Endothelial cell of umbilical vein (primary cell): ENCODE measurements at regions not wholly inside any gene's neighbourhood (a gene's known extent, or its start where the extent isn't known, plus 50 kb on each side); places are given as distances from the start of the nearest gene placed in this dataset.
A peak's percentile ranks its signal among the peaks of the same experiment; 100 is the strongest.
"Not testable (repeated sequence)": the region's sequence is repeated elsewhere in the genome, so short reads cannot be mapped to it uniquely, and the experiment has no call there.

ENCODE experiments used
- BruUV-seq: library from RNA; stranded (reverse); fragments of 400-500 nt; replicated peaks from 2 replicates; lab custom pipeline; 2021; lab: Mats Ljungman, UMichigan
- CTCF ChIA-PET: fragments of 300-600, 350-600 bp; sonication (Branson Sonifier 250); formaldehyde crosslinking; loops from one replicate; lab custom pipeline; 2021; ENCODE audit warnings: antibody characterized with exemption, inconsistent platforms; lab: Charles Lee
- POLR2A ChIA-PET: fragments of 300-600, 350-600 bp; sonication (Branson Sonifier 250); formaldehyde crosslinking; loops from one replicate; lab custom pipeline; 2021; ENCODE audit warnings: antibody characterized with exemption, inconsistent platforms; lab: Charles Lee
- DNase-seq: peaks from one replicate; pipeline ENCODE4 v3.0.0-alpha.2; 2011; ENCODE audit warnings: low read depth, low spot score
- FAIRE-seq: peaks from 2 replicates; lab custom pipeline; 2011; peaks lifted over from hg19 to GRCh38; lab: Jason Lieb, UNC
- H2AFZ ChIP-seq: 2 replicates; pipeline ENCODE4 v1.6.0; 2012; ENCODE audit warnings: low read depth, low read length, control low read depth, inconsistent platforms
- H3K27ac ChIP-seq: 2 replicates; pipeline ENCODE4 v1.5.1; 2011; ENCODE audit warnings: low read depth, mild to moderate bottlenecking, control low read depth, low read length, moderate library complexity; ENCODE audit not compliant: insufficient read depth
- H3K27me3 ChIP-seq, 2 experiments: 2 replicates each; pipeline versions ENCODE4 v1.6.0 to v1.6.1; 2011; ENCODE audit warnings: low read length in 2 of 2, mixed read lengths in 1 of 2; ENCODE audit not compliant: control insufficient read depth in 2 of 2, insufficient read depth in 2 of 2
- H3K36me3 ChIP-seq, 2 experiments: 2 replicates in 1 of 2; 3 replicates in 1 of 2; pipeline ENCODE4 v1.5.1; 2011; ENCODE audit warnings: low read length in 2 of 2, mild to moderate bottlenecking in 1 of 2, moderate library complexity in 1 of 2; ENCODE audit not compliant: control insufficient read depth in 2 of 2, insufficient read depth in 2 of 2; ENCODE audit errors: extremely low read depth in 1 of 2
- H3K4me1 ChIP-seq: 3 replicates; pipeline ENCODE4 v1.5.1; 2011; ENCODE audit warnings: mild to moderate bottlenecking, low read length; ENCODE audit not compliant: control insufficient read depth, insufficient read depth; ENCODE audit errors: extremely low read depth
- H3K4me2 ChIP-seq: 2 replicates; pipeline ENCODE4 v1.6.1; 2011; ENCODE audit warnings: low read length, control low read depth, mixed read lengths; ENCODE audit not compliant: insufficient read depth
- H3K4me3 ChIP-seq, 3 experiments: fragments of 200-600 bp in 1 of 3; sonication (generic), shearing (Covaris generic) in 1 of 3; replicated peaks in 1 of 3; 2 replicates each; pipeline ENCODE4 v1.5.1; 2011 to 2016; ENCODE audit warnings: control low read depth in 3 of 3, low read length in 3 of 3, mild to moderate bottlenecking in 2 of 3, inconsistent platforms in 1 of 3, low read depth in 1 of 3, moderate library complexity in 1 of 3; ENCODE audit not compliant: insufficient read depth in 1 of 3
- H3K79me2 ChIP-seq: 2 replicates; pipeline ENCODE4 v1.6.0; 2012; ENCODE audit warnings: low read length, inconsistent platforms; ENCODE audit not compliant: control insufficient read depth, insufficient read depth
- H3K9ac ChIP-seq: replicated peaks from 2 replicates; pipeline ENCODE3; 2011; ENCODE audit warnings: low read length, control low read depth; ENCODE audit not compliant: insufficient read depth; ENCODE audit errors: extremely low read depth
- H3K9me1 ChIP-seq: replicated peaks from 3 replicates; pipeline ENCODE4 v1.6.0; 2011; ENCODE audit warnings: mild to moderate bottlenecking, low read length; ENCODE audit not compliant: control insufficient read depth, insufficient read depth; ENCODE audit errors: extremely low read depth
- H3K9me3 ChIP-seq: replicated peaks from 2 replicates; pipeline ENCODE4 v1.5.1; 2012; ENCODE audit warnings: low read length, inconsistent platforms; ENCODE audit not compliant: control insufficient read depth, insufficient read depth
- H4K20me1 ChIP-seq: replicated peaks from 2 replicates; pipeline ENCODE3; 2011; ENCODE audit warnings: mild to moderate bottlenecking, low read length; ENCODE audit not compliant: control insufficient read depth, insufficient read depth; ENCODE audit errors: extremely low read depth
- CTCF ChIP-seq, 2 donors: IDR thresholded peaks; 1 replicate in 1 of 2; 2 replicates in 1 of 2; pipeline ENCODE4 v1.5.1; 2011; ENCODE audit warnings: low read length in 2 of 2, mild to moderate bottlenecking in 2 of 2, moderate library complexity in 2 of 2, control low read depth in 1 of 2, inconsistent platforms in 1 of 2, low read depth in 1 of 2; ENCODE audit not compliant: insufficient read depth in 1 of 2; ENCODE audit errors: extremely low read depth in 1 of 2
- EZH2 ChIP-seq: IDR thresholded peaks from 2 replicates; pipeline ENCODE4 v1.6.1; 2012; ENCODE audit warnings: borderline replicate concordance, low read depth, mild to moderate bottlenecking, moderate library complexity, low read length, inconsistent platforms; ENCODE audit not compliant: severe bottlenecking
- FOS ChIP-seq: IDR thresholded peaks from 2 replicates; pipeline ENCODE4 v1.6.1; 2011; ENCODE audit warnings: mild to moderate bottlenecking, low read length, moderate library complexity, borderline replicate concordance; ENCODE audit not compliant: insufficient read depth
- GATA2 ChIP-seq: IDR thresholded peaks from 2 replicates; pipeline ENCODE4 v1.7.0; 2011; ENCODE audit warnings: low read depth, mild to moderate bottlenecking, moderate library complexity, mixed read lengths, low read length; ENCODE audit not compliant: insufficient read length, insufficient read depth
- JUN ChIP-seq: IDR thresholded peaks from 2 replicates; pipeline ENCODE4 v1.6.1; 2011; ENCODE audit warnings: borderline replicate concordance, low read depth; ENCODE audit not compliant: insufficient read length, insufficient read depth
- MAX ChIP-seq: IDR thresholded peaks from 2 replicates; pipeline ENCODE4 v1.6.1; 2011; ENCODE audit not compliant: insufficient read depth, insufficient read length
- MYC ChIP-seq: IDR thresholded peaks from one replicate; pipeline ENCODE4 v1.6.1; 2011; ENCODE audit warnings: mild to moderate bottlenecking, low read depth, low read length
- POLR2A ChIP-seq: IDR thresholded peaks from 2 replicates; pipeline ENCODE4 v1.6.1; 2012; ENCODE audit warnings: low read depth, mild to moderate bottlenecking, control low read depth, low read length
- POLR2AphosphoS5 ChIP-seq: IDR thresholded peaks from 2 replicates; pipeline ENCODE4 v1.6.1; 2012; ENCODE audit warnings: low read depth, mild to moderate bottlenecking, control low read depth, low read length, moderate library complexity; ENCODE audit not compliant: insufficient read depth
- dilution Hi-C: fragments of 300-500 bp; cut with MboI; formaldehyde crosslinking; loops from one replicate; pipeline ENCODE4 v1.15.0; 2019; ENCODE audit warnings: low sequenced_read_pairs; ENCODE audit not compliant: extremely low pct_ligation_motif_present
- intact Hi-C: fragments of 100-400 bp; cut with micrococcal nuclease; formaldehyde crosslinking; loops from one replicate; pipeline ENCODE4 v1.10.0; 2022

- no peak overlapping the region for H3K27ac ChIP-seq
- ChIA-PET CTCF (no interaction called here), POLR2A (no interaction called here)
- H3K79me2 ChIP-seq = no peaks in the 10 kb centered on the region
- dilution Hi-C loops (no loop called here), intact Hi-C loops (no loop called here)
- FAIRE-seq (no peak), DNase-seq (no peak)
- H3K27me3 ChIP-seq = no peaks in the 10 kb centered on the region
- no peaks in the 10 kb centered on the region for H4K20me1 ChIP-seq
- H2AFZ ChIP-seq = no peak overlapping the region
- BruUV-seq = no TSS peak
- H3K9me3 ChIP-seq = no peaks in the 10 kb centered on the region
- no peaks in the 10 kb centered on the region for H3K9me1 ChIP-seq
- no peak overlapping the region for H3K4me2 ChIP-seq
- H3K4me3 ChIP-seq = no peak overlapping the region
- no peaks in the 10 kb centered on the region for H3K36me3 ChIP-seq
- H3K9ac ChIP-seq = no peak overlapping the region
- no peak for TF ChIP-seq EZH2
- TF ChIP-seq POLR2A = no peak
- no peak for TF ChIP-seq GATA2
- no peak for TF ChIP-seq FOS
- TF ChIP-seq CTCF (IDR thresholded peaks at IDR 0.05; ENCODE audit: extremely low read depth in 1 of 2, insufficient read depth in 1 of 2, low read depth in 1 of 2, low read length in 2 of 2) = no peak
- TF ChIP-seq MAX = no peak
- no peak for TF ChIP-seq JUN
- no peak for TF ChIP-seq MYC
- no peak for TF ChIP-seq POLR2AphosphoS5
- no peaks in the 10 kb centered on the region for H3K4me1 ChIP-seq
These were observed 426.7 kb upstream of the FRG2C start for GRCh38 chr3:75237477-75237876.

- dilution Hi-C loops, H3K36me3 ChIP-seq: not testable (repeated sequence)
These were observed 422.7 kb upstream of the FRG2C start for GRCh38 chr3:75241226-75241962.

More at GRCh38 chr3:75241226-75241962, 422.7 kb upstream of the FRG2C start:
- H3K27ac ChIP-seq, H3K4me3 ChIP-seq, H3K9me1 ChIP-seq, DNase-seq, H3K4me2 ChIP-seq, CTCF ChIA-PET, POLR2A ChIA-PET, H3K27me3 ChIP-seq, H2AFZ ChIP-seq, intact Hi-C loops, H3K79me2 ChIP-seq, H3K9ac ChIP-seq, H3K4me1 ChIP-seq, H4K20me1 ChIP-seq, BruUV-seq, H3K9me3 ChIP-seq: not testable (repeated sequence)
- FAIRE-seq = peak; percentile 8
